Keratinocyte (primary cell): ENCODE measurements at regions not wholly inside any gene's neighbourhood (a gene's known extent, or its start where the extent isn't known, plus 50 kb on each side); places are given as distances from the start of the nearest gene placed in this dataset.

ENCODE experiments used
- EZH2 ChIP-seq: IDR thresholded peaks from one replicate; pipeline ENCODE4 v1.6.1; 2012; ENCODE audit warnings: inconsistent platforms, mild to moderate bottlenecking, low read length, moderate library complexity
- TF ChIP-seq, protein P1 (sequence below), 3 experiments: IDR thresholded peaks in 1 of 3; conservative IDR thresholded peaks in 1 of 3; optimal IDR thresholded peaks in 1 of 3; 2 replicates in 2 of 3; 3 replicates in 1 of 3; pipeline versions ENCODE3 to v1.5.1; 2011; ENCODE audit warnings: low read length in 3 of 3, mild to moderate bottlenecking in 3 of 3, moderate library complexity in 2 of 3, control low read depth in 1 of 3, inconsistent platforms in 1 of 3; ENCODE audit not compliant: insufficient read depth in 2 of 3; ENCODE audit errors: extremely low read depth in 1 of 3

- TF ChIP-seq, protein P1, sequence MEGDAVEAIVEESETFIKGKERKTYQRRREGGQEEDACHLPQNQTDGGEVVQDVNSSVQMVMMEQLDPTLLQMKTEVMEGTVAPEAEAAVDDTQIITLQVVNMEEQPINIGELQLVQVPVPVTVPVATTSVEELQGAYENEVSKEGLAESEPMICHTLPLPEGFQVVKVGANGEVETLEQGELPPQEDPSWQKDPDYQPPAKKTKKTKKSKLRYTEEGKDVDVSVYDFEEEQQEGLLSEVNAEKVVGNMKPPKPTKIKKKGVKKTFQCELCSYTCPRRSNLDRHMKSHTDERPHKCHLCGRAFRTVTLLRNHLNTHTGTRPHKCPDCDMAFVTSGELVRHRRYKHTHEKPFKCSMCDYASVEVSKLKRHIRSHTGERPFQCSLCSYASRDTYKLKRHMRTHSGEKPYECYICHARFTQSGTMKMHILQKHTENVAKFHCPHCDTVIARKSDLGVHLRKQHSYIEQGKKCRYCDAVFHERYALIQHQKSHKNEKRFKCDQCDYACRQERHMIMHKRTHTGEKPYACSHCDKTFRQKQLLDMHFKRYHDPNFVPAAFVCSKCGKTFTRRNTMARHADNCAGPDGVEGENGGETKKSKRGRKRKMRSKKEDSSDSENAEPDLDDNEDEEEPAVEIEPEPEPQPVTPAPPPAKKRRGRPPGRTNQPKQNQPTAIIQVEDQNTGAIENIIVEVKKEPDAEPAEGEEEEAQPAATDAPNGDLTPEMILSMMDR (optimal IDR thresholded peaks at IDR 0.05 in 1 of 3, IDR thresholded peaks at IDR 0.05 in 1 of 3, conservative IDR thresholded peaks at IDR 0.05 in 1 of 3; ENCODE audit: extremely low read depth in 1 of 3, insufficient read depth in 2 of 3, low read length in 3 of 3), result no peak
- no peak for TF ChIP-seq EZH2
These were observed 221.3 kb upstream of the TCERG1L start for GRCh38 chr10:131532745-131533341.
